GM12892 (cell line): ENCODE measurements at regions not wholly inside any gene's neighbourhood (a gene's known extent, or its start where the extent isn't known, plus 50 kb on each side); places are given as distances from the start of the nearest gene placed in this dataset.
"Not testable (repeated sequence)": the region's sequence is repeated elsewhere in the genome, so short reads cannot be mapped to it uniquely, and the experiment has no call there.

Experiments
- POLR2A ChIP-seq: IDR thresholded peaks from 2 replicates; pipeline ENCODE4 v1.6.1; 2011; ENCODE audit warnings: low read depth, low read length, control low read depth
- POLR2AphosphoS5 ChIP-seq: IDR thresholded peaks from 2 replicates; pipeline ENCODE4 v1.6.1; 2011; ENCODE audit warnings: low read depth, low read length, control low read depth

GRCh38 chr15:44870125-44870524, 86.4 kb upstream of the TERB2 start:
- not testable (repeated sequence) for TF ChIP-seq POLR2A, POLR2AphosphoS5
